VCaP (cell line): ENCODE measurements at regions not wholly inside any gene's neighbourhood (a gene's known extent, or its start where the extent isn't known, plus 50 kb on each side); places are given as distances from the start of the nearest gene placed in this dataset.
"Not testable (repeated sequence)": the region's sequence is repeated elsewhere in the genome, so short reads cannot be mapped to it uniquely, and the experiment has no call there.

Experiments used
- H3K27ac ChIP-seq: fragments of 450-650 bp; 2 replicates; pipeline ENCODE4 v1.5.1; 2017
- TF ChIP-seq, protein P1 (sequence below): fragments of 450-650 bp; conservative IDR thresholded peaks from 2 replicates; pipeline ENCODE4 v1.5.1; 2017; ENCODE audit warnings: mild to moderate bottlenecking, moderate library complexity

DNA sequence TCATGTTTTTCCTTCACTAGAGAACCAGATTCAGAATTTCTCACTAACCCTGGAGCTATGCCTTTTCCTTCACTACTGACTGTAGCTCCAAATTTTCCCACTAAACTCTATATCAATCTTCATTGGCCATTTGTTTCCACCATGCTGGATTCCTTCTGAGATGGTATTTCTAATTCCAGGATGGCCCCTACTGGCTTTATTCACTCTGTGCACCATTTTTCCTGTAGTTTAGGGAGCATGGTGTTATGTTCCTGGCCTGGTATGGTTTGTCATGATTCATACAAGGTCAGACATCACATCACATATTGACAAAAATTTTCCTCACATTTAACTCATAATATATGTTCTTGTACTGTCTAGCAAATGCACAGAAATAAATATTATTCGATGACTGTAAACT, 229.2 kb upstream of the TFPI start:
- no peak overlapping the region for H3K27ac ChIP-seq
- TF ChIP-seq, protein P1, sequence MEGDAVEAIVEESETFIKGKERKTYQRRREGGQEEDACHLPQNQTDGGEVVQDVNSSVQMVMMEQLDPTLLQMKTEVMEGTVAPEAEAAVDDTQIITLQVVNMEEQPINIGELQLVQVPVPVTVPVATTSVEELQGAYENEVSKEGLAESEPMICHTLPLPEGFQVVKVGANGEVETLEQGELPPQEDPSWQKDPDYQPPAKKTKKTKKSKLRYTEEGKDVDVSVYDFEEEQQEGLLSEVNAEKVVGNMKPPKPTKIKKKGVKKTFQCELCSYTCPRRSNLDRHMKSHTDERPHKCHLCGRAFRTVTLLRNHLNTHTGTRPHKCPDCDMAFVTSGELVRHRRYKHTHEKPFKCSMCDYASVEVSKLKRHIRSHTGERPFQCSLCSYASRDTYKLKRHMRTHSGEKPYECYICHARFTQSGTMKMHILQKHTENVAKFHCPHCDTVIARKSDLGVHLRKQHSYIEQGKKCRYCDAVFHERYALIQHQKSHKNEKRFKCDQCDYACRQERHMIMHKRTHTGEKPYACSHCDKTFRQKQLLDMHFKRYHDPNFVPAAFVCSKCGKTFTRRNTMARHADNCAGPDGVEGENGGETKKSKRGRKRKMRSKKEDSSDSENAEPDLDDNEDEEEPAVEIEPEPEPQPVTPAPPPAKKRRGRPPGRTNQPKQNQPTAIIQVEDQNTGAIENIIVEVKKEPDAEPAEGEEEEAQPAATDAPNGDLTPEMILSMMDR: no peak

DNA sequence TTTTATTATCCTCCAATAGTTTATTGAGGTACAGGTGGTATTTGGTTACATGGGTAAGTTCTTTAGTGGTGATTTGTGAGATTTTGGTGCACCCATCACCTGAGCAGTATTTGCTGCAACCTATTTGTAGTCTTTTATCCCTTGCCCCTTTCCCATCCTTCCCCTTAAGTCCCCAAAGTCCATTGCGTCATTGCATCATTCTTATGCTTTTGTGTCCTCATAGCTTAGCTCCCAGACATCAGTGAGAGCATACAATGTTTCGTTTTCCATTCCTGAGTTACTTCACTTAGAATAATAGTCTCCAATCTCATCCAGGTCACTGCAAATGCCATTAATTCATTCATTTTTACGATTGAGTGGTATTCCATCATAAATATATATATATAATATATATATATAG, 229.9 kb upstream of the TFPI start:
- not testable (repeated sequence) for H3K27ac ChIP-seq

DNA sequence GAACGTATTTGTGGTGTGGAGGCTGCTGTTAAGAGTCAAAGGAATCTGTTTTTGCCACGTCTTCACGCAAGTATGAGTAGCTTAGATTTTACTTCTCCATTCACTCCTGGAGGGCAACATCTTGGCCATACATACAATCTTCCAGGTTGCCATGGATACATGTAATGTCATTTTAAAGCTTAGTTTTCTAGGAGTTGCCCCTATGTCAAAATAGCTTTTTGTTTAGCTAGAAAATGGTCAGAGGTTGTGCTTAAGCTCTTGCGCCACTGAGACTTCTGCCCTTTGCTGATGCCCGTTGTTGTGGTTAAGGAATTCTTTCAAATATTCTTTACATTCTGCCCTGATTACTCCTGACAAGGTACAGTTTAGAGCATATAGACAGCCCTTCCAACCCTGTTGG, 245.4 kb upstream of the TFPI start:
- TF ChIP-seq, protein P1: no peak
- H3K27ac ChIP-seq: no peak overlapping the region

DNA sequence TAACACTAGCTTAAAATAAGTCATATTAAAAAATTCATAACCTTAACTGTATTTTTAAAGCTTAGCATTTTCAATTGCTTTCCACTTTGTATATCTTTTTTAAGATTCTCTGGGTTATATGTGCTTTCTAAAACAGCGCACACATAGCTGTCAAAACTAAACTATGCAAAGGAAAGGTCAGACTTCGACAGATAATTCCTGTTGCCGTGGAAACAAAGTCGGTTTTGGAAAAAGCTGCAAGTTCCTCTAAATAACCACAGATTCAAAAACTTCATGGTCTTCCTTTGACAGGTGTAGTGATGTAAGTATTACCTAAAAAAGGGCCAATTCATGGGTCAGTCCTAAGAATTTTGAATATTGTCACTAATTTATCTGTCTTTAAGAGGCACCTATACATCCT, 249.6 kb upstream of the TFPI start:
- H3K27ac ChIP-seq: no peak overlapping the region
- TF ChIP-seq, protein P1: no peak

DNA sequence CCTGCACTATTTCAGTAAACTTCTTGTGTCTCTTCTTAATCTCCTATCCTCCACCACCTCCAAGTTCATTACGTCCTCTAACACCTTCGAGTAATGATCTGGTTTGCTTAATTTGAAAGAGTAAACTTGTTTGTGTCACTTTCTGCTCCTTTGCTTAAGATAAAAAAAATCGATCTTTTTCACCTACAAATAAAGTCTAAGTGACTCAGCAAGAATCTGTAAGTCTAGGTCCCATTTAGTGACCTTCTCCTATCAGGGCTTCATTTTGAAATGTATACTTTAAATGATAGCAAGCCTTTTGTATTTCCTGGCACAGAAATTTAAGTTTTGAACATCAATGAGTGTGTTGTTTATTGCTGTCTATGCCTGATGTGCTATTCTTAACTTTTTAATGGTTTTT, 260.9 kb upstream of the TFPI start:
- TF ChIP-seq, protein P1: no peak
- H3K27ac ChIP-seq: no peak overlapping the region

DNA sequence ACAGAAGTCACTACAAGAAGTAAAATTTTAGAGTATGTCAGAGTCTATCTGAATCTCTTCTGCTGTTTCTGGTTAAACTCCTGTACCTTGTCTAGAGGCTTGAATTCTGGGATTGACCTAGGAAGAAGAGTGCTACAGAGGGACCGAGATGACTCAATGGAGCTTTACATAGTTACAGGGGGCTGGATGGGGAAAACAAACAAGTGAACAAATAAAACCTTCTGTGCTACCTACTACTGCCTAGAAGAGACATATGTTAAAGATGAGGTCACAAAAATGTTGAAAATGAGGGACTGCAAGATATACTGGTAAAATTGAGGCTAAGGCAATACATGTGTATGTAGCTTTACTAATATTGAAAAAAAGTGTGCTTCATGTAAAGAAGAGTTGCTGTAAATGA, 265.4 kb upstream of the TFPI start:
- TF ChIP-seq, protein P1: no peak
- H3K27ac ChIP-seq: no peak overlapping the region

DNA sequence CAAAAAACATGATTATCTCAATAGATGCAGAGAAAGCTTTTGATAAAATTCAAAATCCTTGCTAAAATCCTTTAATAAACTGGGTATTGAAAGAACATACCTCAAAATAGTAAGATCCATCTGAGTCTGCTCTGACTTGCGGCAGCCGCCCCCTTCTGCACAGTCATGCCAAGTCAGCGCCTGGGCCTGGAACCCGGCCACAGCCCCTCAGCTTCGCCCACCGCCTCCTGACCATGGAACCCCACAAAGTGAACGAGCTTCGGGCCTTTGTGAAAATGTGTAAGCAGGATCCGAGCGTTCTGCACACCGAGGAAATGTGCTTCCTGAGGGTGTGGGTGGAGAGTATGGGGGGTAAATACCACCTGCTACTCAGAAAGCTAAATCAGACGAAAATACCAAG, 270.9 kb upstream of the TFPI start:
- H3K27ac ChIP-seq: no peak overlapping the region
- TF ChIP-seq, protein P1: no peak

DNA sequence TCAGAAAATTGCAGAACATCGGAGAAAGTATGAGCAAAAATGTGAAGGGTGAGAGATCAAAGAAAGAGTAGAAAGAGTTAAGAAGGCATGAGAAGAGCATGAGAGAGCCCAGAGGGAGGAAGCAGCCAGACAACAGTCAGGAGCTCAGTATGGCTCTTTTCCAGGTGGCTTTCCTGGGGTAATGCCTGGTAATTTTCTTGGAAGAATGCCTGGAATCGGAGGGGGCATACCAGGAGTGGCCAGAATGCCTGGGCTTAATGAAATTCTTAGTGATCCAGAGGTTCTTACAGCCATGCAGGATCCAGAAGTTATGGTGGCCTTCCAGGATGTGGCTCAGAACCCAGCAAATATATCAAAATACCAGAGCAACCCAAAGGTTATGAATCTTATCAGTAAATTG, 271.8 kb upstream of the TFPI start:
- no peak overlapping the region for H3K27ac ChIP-seq
- TF ChIP-seq, protein P1: no peak
